ENCODE measurements at regions not wholly inside any gene's neighbourhood (a gene's known extent, or its start where the extent isn't known, plus 50 kb on each side); places are given as distances from the start of the nearest gene placed in this dataset.

- TF ChIP-seq, protein P1, sequence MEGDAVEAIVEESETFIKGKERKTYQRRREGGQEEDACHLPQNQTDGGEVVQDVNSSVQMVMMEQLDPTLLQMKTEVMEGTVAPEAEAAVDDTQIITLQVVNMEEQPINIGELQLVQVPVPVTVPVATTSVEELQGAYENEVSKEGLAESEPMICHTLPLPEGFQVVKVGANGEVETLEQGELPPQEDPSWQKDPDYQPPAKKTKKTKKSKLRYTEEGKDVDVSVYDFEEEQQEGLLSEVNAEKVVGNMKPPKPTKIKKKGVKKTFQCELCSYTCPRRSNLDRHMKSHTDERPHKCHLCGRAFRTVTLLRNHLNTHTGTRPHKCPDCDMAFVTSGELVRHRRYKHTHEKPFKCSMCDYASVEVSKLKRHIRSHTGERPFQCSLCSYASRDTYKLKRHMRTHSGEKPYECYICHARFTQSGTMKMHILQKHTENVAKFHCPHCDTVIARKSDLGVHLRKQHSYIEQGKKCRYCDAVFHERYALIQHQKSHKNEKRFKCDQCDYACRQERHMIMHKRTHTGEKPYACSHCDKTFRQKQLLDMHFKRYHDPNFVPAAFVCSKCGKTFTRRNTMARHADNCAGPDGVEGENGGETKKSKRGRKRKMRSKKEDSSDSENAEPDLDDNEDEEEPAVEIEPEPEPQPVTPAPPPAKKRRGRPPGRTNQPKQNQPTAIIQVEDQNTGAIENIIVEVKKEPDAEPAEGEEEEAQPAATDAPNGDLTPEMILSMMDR (IDR thresholded peaks at IDR 0.05; ENCODE audit: low read length) = no peak
- no peak for TF ChIP-seq EZH2 (IDR thresholded peaks at IDR 0.05; ENCODE audit: borderline replicate concordance, low read length)
Observed at GRCh38 chr3:31011380-31011779, 116.9 kb upstream of the GADL1 start.
